Epidermal melanocyte (primary cell): ENCODE measurements at regions not wholly inside any gene's neighbourhood (a gene's known extent, or its start where the extent isn't known, plus 50 kb on each side); places are given as distances from the start of the nearest gene placed in this dataset.

Experiments used
- DNase-seq: peaks from one replicate; pipeline ENCODE4 v3.0.0; 2011; ENCODE audit warnings: low spot score; ENCODE audit not compliant: insufficient read length

DNA sequence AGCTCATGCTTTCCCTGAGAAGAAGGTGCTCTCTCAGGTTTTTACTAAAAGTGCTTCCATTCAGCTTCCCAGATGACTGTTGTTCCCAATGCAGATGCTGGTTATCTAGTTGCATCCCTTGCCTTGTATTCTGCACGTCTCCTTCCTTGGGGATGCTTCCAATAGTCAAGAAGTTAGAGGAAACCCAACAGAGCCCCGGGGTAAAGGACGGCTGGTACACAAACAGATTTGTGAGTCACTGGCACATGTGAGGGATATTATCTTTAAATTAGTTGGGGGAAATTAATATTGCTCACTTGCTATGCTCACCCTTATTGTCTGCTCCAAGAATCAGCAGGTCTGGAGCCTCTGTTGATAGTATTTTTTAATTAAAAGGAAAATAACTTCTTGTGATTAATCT is 465.2 kb upstream of the BOD1L1 start:
- no peak for DNase-seq

DNA sequence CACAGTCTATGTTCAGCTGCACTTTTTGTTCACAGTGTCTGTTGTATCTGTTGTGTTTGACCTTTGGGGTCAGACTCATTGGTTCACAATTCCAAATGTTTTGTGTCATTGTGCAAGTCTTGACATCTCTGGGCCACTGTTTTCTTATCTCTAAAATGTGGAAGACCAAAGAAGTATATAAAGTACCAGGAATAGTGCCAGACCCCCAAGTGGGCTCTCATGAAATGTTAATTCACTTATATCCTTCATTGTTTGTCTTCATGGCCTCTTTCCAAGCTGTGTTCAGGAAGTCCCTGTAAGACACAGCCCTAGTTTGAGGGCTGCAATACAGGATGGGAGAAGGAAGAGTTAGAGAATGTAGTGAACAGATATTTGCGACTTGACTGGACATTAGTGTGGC is 468.3 kb upstream of the BOD1L1 start:
- no peak for DNase-seq

DNA sequence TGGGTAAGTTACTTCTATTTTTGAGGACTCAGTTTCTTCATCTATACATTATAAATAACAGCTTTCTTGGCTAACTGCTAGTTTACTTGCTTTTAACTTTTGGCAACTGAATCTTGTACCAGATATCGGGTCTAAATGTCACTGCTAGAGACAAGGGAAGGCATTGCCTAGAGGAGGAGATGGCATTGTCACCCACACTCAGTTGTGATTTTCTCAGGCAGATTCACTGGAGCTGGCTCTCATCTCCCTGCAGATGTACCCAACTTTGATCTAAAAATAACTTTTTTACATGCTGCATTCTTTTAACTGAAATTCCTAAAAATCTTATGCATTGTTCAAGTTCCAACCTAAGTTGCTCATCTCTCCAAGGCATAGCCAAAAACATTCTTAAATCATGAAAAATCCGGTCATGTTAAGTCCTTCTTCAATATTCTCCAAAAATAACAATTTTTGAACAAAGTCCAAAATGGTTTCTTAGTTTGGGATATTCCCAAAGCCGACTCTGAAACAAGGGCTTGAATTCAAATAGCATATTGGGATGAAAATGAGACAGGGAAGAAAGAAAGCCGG is 469.0 kb upstream of the BOD1L1 start:
- DNase-seq: no peak

GRCh38 chr4:14100349-14100748 is 472.8 kb upstream of the BOD1L1 start:
- no peak for DNase-seq

GRCh38 chr4:14110407-14110806 is 482.9 kb upstream of the BOD1L1 start:
- no peak for DNase-seq

DNA sequence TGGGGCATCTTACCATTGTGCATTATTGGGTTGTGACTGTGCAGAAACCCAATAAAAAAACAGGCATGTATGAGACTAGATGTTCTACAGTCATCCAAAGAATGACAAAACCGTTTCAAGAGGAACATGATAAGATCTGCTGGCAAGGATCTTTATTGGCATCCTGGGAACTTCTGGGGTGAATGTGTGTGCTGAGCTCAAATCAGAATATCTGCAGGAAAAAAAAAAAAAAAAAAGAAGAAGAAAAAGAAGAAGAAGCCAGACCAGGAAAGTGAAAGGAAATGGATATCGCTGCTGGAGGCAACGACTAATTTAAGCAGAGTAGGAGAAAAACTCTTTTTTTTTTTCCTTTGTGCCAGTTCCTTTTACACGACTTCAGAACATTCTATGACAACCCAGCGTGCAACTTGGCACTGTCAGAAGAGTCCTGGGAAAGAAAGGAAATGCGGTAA is 484.2 kb upstream of the BOD1L1 start:
- DNase-seq: no peak

GRCh38 chr4:14115106-14115505 is 487.6 kb upstream of the BOD1L1 start:
- DNase-seq: no peak

DNA sequence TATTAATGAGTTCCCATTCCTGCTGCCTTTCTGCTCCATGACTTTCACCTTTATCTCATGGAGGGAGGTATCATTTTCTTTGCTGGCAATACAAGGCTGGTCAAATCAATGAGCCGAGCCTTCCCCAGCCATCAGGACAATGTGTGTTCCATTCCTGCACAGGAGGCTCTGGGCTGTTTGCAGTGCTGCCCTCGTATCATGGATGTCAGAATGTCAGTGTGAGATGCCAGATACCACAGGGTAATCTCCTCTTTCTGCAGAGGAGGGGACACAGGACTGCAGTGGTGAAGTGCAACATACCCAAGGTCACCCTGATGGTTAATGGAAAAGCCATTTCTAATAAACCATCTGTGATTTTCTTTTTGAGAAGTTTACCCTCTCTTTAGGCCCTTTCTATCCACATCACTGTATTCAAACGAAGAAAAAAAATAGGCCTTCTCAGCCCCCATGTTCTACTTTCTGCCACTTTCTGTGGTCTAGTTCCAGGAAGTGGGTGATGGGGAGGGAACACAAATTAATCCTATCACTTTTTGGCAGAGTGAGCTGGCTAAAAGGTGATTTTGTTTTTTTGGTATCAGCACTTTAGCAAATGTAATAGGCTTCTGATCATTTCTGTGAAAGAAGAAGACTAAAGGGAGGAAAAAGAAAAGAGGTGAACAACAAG is 490.2 kb upstream of the BOD1L1 start:
- DNase-seq: no peak

- DNase-seq: no peak
Measured at GRCh38 chr4:14124816-14125215, 497.3 kb upstream of the BOD1L1 start.

GRCh38 chr4:14125375-14126129 is 498.0 kb upstream of the BOD1L1 start:
- DNase-seq: no peak

GRCh38 chr4:14130551-14130950 is 503.0 kb upstream of the BOD1L1 start:
- DNase-seq: no peak

DNA sequence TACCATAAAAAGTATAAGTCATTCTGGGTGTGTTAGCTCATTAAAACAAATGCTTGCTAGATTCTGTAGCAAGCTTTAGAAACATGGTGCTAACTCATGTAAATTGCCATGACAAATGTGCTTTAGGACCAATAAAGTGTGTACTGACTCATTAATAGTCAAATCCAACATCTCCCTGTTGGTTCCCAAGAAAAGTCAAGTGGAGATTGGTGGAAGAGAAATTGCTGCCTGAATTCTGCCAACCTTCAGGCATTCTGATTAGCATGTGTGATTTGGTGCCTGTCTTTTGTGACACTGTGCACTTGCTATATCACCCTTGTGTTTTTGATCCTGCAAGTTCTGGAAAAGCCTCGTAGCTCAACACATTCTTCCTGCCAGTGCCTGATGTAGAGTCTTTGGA is 503.8 kb upstream of the BOD1L1 start:
- DNase-seq: no peak

GRCh38 chr4:14132301-14132700 is 504.8 kb upstream of the BOD1L1 start:
- no peak for DNase-seq

DNA sequence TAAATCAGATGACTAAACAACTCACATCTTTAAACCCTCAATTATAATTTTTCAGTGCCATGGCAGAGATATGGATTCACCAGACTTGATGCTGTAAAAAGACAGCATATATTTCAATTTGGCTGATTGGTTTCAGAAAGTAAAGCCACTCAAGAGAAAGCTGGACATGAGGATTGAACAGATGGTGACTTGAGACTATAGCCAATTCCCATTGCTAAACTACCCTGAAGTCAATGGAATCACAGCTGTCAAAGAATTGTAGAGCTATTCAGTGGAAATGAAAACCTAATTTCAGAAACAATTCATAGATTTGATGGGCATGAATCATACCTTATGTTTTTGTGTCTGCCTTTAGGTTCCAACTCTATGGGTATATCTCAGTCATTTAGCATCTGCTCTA is 510.6 kb upstream of the BOD1L1 start:
- DNase-seq: no peak

DNA sequence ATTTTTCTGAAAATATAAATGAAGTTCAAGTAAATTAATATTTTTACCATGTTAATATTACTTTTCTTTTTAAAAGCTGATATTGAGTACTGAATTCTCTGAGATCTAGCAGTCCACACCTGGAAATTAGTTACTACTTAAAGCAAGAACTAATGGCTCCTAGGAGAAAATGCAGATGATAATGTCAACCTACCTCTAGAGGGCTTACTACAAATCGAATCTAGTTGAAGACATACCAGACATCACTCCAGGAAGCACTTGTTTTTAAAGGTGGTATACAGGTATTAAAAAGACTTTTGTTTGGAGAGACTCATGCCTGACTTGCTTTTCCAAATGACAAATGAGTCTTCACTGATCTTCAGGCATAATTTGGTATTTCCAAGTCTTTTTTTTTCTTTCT is 516.4 kb upstream of the BOD1L1 start:
- DNase-seq: no peak

- no peak for DNase-seq
Measured at GRCh38 chr4:14149176-14150053, 521.9 kb upstream of the BOD1L1 start.

DNA sequence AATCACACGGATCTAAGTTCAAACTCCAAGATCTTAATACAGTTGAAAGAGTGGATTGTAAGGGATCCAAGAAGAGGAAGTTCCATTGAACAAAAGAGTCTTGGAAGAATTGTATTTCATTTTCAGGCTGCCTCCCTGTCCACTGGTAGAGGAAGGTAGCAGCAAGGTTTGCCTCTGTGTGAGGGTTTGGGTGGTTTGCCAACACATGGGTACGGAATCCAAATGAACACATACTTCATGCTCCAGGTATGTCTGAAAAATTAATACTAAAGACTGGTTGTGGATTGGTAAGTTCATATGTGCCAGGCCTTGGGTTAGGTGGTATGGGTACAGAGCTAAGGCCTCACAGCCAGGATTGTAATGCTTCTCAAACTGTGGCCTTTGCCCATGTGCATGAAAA is 523.6 kb upstream of the BOD1L1 start:
- DNase-seq: no peak

DNA sequence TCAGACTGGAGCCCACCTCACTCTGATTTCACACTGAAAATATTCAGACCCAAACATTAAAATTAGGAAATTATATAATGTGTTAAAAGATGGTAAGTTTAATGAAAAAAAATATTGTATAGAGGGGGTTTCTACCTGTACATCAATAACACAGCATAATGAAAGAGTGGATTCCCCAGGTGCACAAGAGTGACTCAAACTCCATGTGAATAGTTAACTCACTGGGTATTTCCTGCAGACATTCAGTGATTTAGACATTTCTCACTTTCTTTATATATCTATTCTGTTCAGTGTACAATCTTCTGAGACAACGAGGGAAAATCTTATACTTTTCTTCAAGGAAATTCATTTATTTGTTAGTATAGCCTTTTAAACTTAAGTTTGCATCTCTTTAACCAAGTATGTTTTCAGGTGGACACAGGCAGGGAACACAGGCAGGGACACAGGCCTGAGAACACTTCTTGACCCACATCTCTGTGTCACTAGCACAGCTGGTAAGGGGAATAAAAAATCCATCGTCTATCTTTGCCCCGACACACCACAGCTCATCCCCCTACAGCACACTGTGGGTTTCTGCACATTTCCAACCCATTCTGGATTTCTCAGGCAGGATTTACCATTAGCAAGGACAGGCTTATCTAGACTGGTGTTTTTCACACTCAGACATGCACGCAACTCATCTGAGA is 525.5 kb upstream of the BOD1L1 start:
- DNase-seq: no peak

- DNase-seq: no peak
Measured at GRCh38 chr4:14155803-14156202, 528.3 kb upstream of the BOD1L1 start.

- DNase-seq: no peak
Measured at GRCh38 chr4:14157262-14157661, 529.7 kb upstream of the BOD1L1 start.

- DNase-seq: no peak
Measured at GRCh38 chr4:14165222-14165920, 537.8 kb upstream of the BOD1L1 start.
